H1 (cell line): ENCODE measurements at regions not wholly inside any gene's neighbourhood (a gene's known extent, or its start where the extent isn't known, plus 50 kb on each side); places are given as distances from the start of the nearest gene placed in this dataset.
"Not testable (repeated sequence)": the region's sequence is repeated elsewhere in the genome, so short reads cannot be mapped to it uniquely, and the experiment has no call there.

Experiments used
- CTCF ChIA-PET: fragments of 300-600 bp; sonication (Branson Sonifier 250); formaldehyde crosslinking; loops from one replicate; lab custom pipeline; 2021; ENCODE audit not compliant: partially characterized antibody; lab: Charles Lee
- POLR2A ChIA-PET: fragments of 300-600 bp; sonication (Branson Sonifier 250); formaldehyde crosslinking; loops from one replicate; lab custom pipeline; 2021; ENCODE audit warnings: inconsistent platforms; ENCODE audit not compliant: partially characterized antibody; lab: Charles Lee
- DNase-seq, 2 experiments: peaks; one replicate each; pipeline versions ENCODE4 v3.0.0 to v3.0.0-alpha.2; 2010 to 2022; ENCODE audit warnings: low spot score in 2 of 2, low read depth in 1 of 2, mixed read lengths in 1 of 2
- FAIRE-seq: peaks from 2 replicates; lab custom pipeline; 2011; peaks lifted over from hg19 to GRCh38; lab: Jason Lieb, UNC
- H2AFZ ChIP-seq: 2 replicates; pipeline ENCODE4 v1.8.1; 2012; ENCODE audit warnings: low read length, inconsistent platforms
- H2AK5ac ChIP-seq: 2 replicates; pipeline ENCODE4 v1.6.1; 2013; ENCODE audit warnings: low read depth, low read length
- H2BK120ac ChIP-seq: replicated peaks from 2 replicates; pipeline ENCODE3; 2013; ENCODE audit warnings: low read depth, low read length, inconsistent platforms
- H2BK12ac ChIP-seq: 2 replicates; pipeline ENCODE4 v1.6.1; 2013; ENCODE audit warnings: low read depth, low read length
- H2BK15ac ChIP-seq: 2 replicates; pipeline ENCODE4 v1.6.1; 2013; ENCODE audit warnings: low read length
- H2BK20ac ChIP-seq: 2 replicates; pipeline ENCODE4 v1.6.1; 2013; ENCODE audit warnings: low read length
- H2BK5ac ChIP-seq: 2 replicates; pipeline ENCODE4 v1.6.1; 2013; ENCODE audit warnings: low read depth, low read length
- H3K14ac ChIP-seq: 2 replicates; pipeline ENCODE4 v1.6.1; 2013; ENCODE audit warnings: inconsistent platforms; ENCODE audit not compliant: insufficient read length
- H3K18ac ChIP-seq: 2 replicates; pipeline ENCODE4 v1.6.1; 2013; ENCODE audit warnings: low read length; ENCODE audit errors: extremely low read depth
- H3K23ac ChIP-seq: 2 replicates; pipeline ENCODE4 v1.6.1; 2013; ENCODE audit warnings: inconsistent platforms; ENCODE audit not compliant: insufficient read length
- H3K23me2 ChIP-seq: 2 replicates; pipeline ENCODE4 v1.6.1; 2013; ENCODE audit warnings: low read depth, low read length
- H3K27ac ChIP-seq: 2 replicates; pipeline ENCODE4 v1.6.1; 2011; ENCODE audit warnings: low read depth, low read length, inconsistent platforms
- H3K27me3 ChIP-seq, 4 experiments: replicated peaks in 1 of 4; 1 replicate in 1 of 4; 2 replicates in 3 of 4; pipeline versions ENCODE4 v1.6.1 to v1.8.1; 2011 to 2013; ENCODE audit warnings: low read length in 3 of 4, mild to moderate bottlenecking in 3 of 4, inconsistent platforms in 2 of 4, mixed read lengths in 2 of 4, moderate library complexity in 1 of 4; ENCODE audit not compliant: control insufficient read depth in 3 of 4, insufficient read depth in 3 of 4; ENCODE audit errors: extremely low read depth in 1 of 4
- H3K36me3 ChIP-seq, 4 experiments: 2 replicates each; pipeline versions ENCODE4 v1.6.1 to v1.8.1; 2011 to 2013; ENCODE audit warnings: mild to moderate bottlenecking in 4 of 4, low read length in 3 of 4, moderate library complexity in 2 of 4, control low read depth in 1 of 4, inconsistent platforms in 1 of 4; ENCODE audit not compliant: insufficient read depth in 4 of 4, control insufficient read depth in 2 of 4
- H3K4ac ChIP-seq: replicated peaks from 2 replicates; pipeline ENCODE3; 2013; ENCODE audit warnings: low read length, low read depth, mixed read lengths, inconsistent platforms; ENCODE audit not compliant: insufficient read length
- H3K4me1 ChIP-seq, 4 experiments: replicated peaks in 1 of 4; 1 replicate in 1 of 4; 2 replicates in 3 of 4; pipeline versions ENCODE4 v1.6.1 to v1.8.1; 2011 to 2013; ENCODE audit warnings: low read length in 3 of 4, inconsistent platforms in 2 of 4, mixed read lengths in 1 of 4; ENCODE audit not compliant: insufficient read depth in 4 of 4, control insufficient read depth in 3 of 4
- H3K4me2 ChIP-seq, 2 experiments: 2 replicates each; pipeline versions ENCODE4 v1.6.1 to v1.8.1; 2011 to 2013; ENCODE audit warnings: low read depth in 2 of 2, low read length in 2 of 2, control low read depth in 1 of 2, inconsistent platforms in 1 of 2, mild to moderate bottlenecking in 1 of 2; ENCODE audit not compliant: insufficient read depth in 1 of 2
- H3K4me3 ChIP-seq, 4 experiments: fragments of 200-600, 300-600 bp in 1 of 4; sonication (generic), shearing (Covaris generic), sonication (Bioruptor Twin) in 1 of 4; 2 replicates each; pipeline versions ENCODE4 v1.5.1 to v1.8.1; 2011 to 2016; ENCODE audit warnings: low read length in 4 of 4, low read depth in 3 of 4, control low read depth in 2 of 4, inconsistent platforms in 2 of 4, mild to moderate bottlenecking in 2 of 4, mixed read lengths in 1 of 4, moderate library complexity in 1 of 4; ENCODE audit not compliant: insufficient read depth in 2 of 4; ENCODE audit errors: extremely low read depth in 1 of 4
- H3K56ac ChIP-seq: replicated peaks from 2 replicates; pipeline ENCODE3; 2013; ENCODE audit warnings: low read depth, mild to moderate bottlenecking, mixed read lengths, low read length, inconsistent platforms; ENCODE audit not compliant: insufficient read length
- H3K79me1 ChIP-seq: 2 replicates; pipeline ENCODE4 v1.6.1; 2013; ENCODE audit warnings: low read depth, low read length, control low read depth
- H3K79me2 ChIP-seq, 2 experiments: 2 replicates each; pipeline versions ENCODE4 v1.6.1 to v1.8.1; 2012 to 2013; ENCODE audit warnings: low read length in 2 of 2, mild to moderate bottlenecking in 2 of 2, inconsistent platforms in 1 of 2; ENCODE audit not compliant: insufficient read depth in 2 of 2, control insufficient read depth in 1 of 2
- H3K9ac ChIP-seq, 4 experiments: replicated peaks in 1 of 4; 1 replicate in 1 of 4; 2 replicates in 3 of 4; pipeline versions ENCODE4 v1.6.1 to v1.8.1; 2011 to 2013; ENCODE audit warnings: low read depth in 3 of 4, low read length in 3 of 4, control low read depth in 2 of 4, mild to moderate bottlenecking in 2 of 4, moderate library complexity in 2 of 4, inconsistent platforms in 1 of 4; ENCODE audit errors: extremely low read depth in 1 of 4
- H3K9me3 ChIP-seq, 2 experiments: 2 replicates each; pipeline versions ENCODE4 v1.6.1 to v1.8.1; 2012 to 2013; ENCODE audit warnings: mild to moderate bottlenecking in 2 of 2, moderate library complexity in 2 of 2, control low read depth in 1 of 2, inconsistent platforms in 1 of 2, low read depth in 1 of 2, low read length in 1 of 2, mixed read lengths in 1 of 2; ENCODE audit not compliant: insufficient read depth in 2 of 2
- H4K20me1 ChIP-seq, 2 experiments: replicated peaks in 1 of 2; 2 replicates each; pipeline versions ENCODE3 to v1.8.1; 2011 to 2013; ENCODE audit warnings: inconsistent platforms in 2 of 2, low read length in 2 of 2, mild to moderate bottlenecking in 1 of 2; ENCODE audit not compliant: insufficient read depth in 2 of 2, control insufficient read depth in 1 of 2
- H4K5ac ChIP-seq: 2 replicates; pipeline ENCODE4 v1.6.1; 2013; ENCODE audit warnings: low read length, low read depth, mixed read lengths, inconsistent platforms; ENCODE audit not compliant: insufficient read length
- H4K8ac ChIP-seq: 2 replicates; pipeline ENCODE4 v1.8.0; 2013; ENCODE audit warnings: mild to moderate bottlenecking, moderate library complexity, low read length, inconsistent platforms; ENCODE audit not compliant: insufficient read depth; ENCODE audit errors: extremely low read depth
- H4K91ac ChIP-seq: replicated peaks from 2 replicates; pipeline ENCODE3; 2013; ENCODE audit warnings: low read length, mixed read lengths, inconsistent platforms; ENCODE audit not compliant: insufficient read length
- WGBS, 2 experiments: shearing (Covaris generic) in 1 of 2; methylation state at CpG; one replicate each; pipeline versions ENCODE4 v1.1.6 to v1.1.7; 2013 to 2015; ENCODE audit warnings: low lambda C conversion rate in 2 of 2, mixed read lengths in 2 of 2, inconsistent platforms in 1 of 2, low coverage in 1 of 2, missing lambda C conversion rate in 1 of 2; ENCODE audit not compliant: insufficient replicate concordance in 2 of 2, insufficient coverage in 1 of 2, insufficient read length in 1 of 2; ENCODE audit errors: extremely low coverage in 1 of 2, missing lambda C conversion rate in 1 of 2; 5-methylcytosine and 5-hydroxymethylcytosine counted together

GRCh38 chr18:11444169-11444568 is 165.2 kb upstream of the SLC35G4 start:
- DNase-seq, POLR2A ChIA-PET, H3K23me2 ChIP-seq, H2BK20ac ChIP-seq, FAIRE-seq, H4K91ac ChIP-seq, H3K4me1 ChIP-seq, H3K79me2 ChIP-seq, H3K9ac ChIP-seq, H3K14ac ChIP-seq, H4K5ac ChIP-seq, H3K56ac ChIP-seq, H2AK5ac ChIP-seq, H3K9me3 ChIP-seq, H3K36me3 ChIP-seq, H3K4me3 ChIP-seq, H3K23ac ChIP-seq, H2BK5ac ChIP-seq, H3K27me3 ChIP-seq, H2BK12ac ChIP-seq, CTCF ChIA-PET, H4K8ac ChIP-seq, H3K18ac ChIP-seq, H2BK120ac ChIP-seq, H3K4ac ChIP-seq, H3K4me2 ChIP-seq, H3K27ac ChIP-seq, H2BK15ac ChIP-seq, H3K79me1 ChIP-seq, H4K20me1 ChIP-seq, H2AFZ ChIP-seq: not testable (repeated sequence)
- WGBS, 2 experiments: 99% methylated on average over 4 of the region's 4 CpGs; no CpG with 5 or more reads in 1 of the 2 experiments
